K562 (cell line): ENCODE measurements at regions not wholly inside any gene's neighbourhood (a gene's known extent, or its start where the extent isn't known, plus 50 kb on each side); places are given as distances from the start of the nearest gene placed in this dataset.

ENCODE experiments used
- BRD4 ChIP-seq: fragments of 200-600 bp; sonication (generic); IDR thresholded peaks from 2 replicates; pipeline ENCODE4 v1.6.1; 2017; ENCODE audit warnings: inconsistent platforms
- DEAF1 ChIP-seq: fragments of 450-650 bp; formaldehyde crosslinking; IDR thresholded peaks from 2 replicates; pipeline ENCODE4 v1.4.0; 2020; ENCODE audit warnings: mild to moderate bottlenecking, moderate library complexity
- DIDO1 ChIP-seq: fragments of 450-650 bp; IDR thresholded peaks from 2 replicates; pipeline ENCODE4 v1.6.1; 2016; ENCODE audit warnings: low read depth, missing biosample characterization, missing genetic modification characterization
- HOXB6 ChIP-seq: fragments of 250-450 bp; sonication (Bioruptor Pico); IDR thresholded peaks from 2 replicates; pipeline ENCODE4 v1.5.1; 2022; ENCODE audit warnings: mild to moderate bottlenecking, borderline replicate concordance
- KAT2B ChIP-seq: IDR thresholded peaks from one replicate; pipeline ENCODE4 v1.6.1; 2012; ENCODE audit warnings: low read depth, mild to moderate bottlenecking, control low read depth, inconsistent platforms, low read length, moderate library complexity
- MXI1 ChIP-seq: IDR thresholded peaks from 2 replicates; pipeline ENCODE4 v1.6.1; 2011; ENCODE audit warnings: low read depth, mild to moderate bottlenecking, improper control_type of control experiment, low read length
- PHB2 ChIP-seq: fragments of 450-650 bp; IDR thresholded peaks from 2 replicates; pipeline ENCODE4 v1.6.1; 2017; ENCODE audit warnings: low read depth
- REST ChIP-seq, 2 experiments: fragments of 450-650 bp; formaldehyde crosslinking in 1 of 2; IDR thresholded peaks; 2 replicates each; pipeline versions ENCODE4 v1.4.0 to v1.6.1; 2014 to 2020; ENCODE audit warnings: mild to moderate bottlenecking in 2 of 2, borderline replicate concordance in 1 of 2, low read depth in 1 of 2
- TBP ChIP-seq: optimal IDR thresholded peaks from 2 replicates; pipeline ENCODE3; 2011; ENCODE audit warnings: low read depth, low read length, improper control_type of control experiment
- TRIM24 ChIP-seq, 2 experiments: fragments of 450-650 bp; IDR thresholded peaks; 2 replicates each; pipeline ENCODE4 v1.6.1; 2016
- ZNF146 ChIP-seq: IDR thresholded peaks from one replicate; pipeline ENCODE4 v1.6.1; 2018; ENCODE audit warnings: missing compliant biosample characterization; ENCODE audit not compliant: unreplicated experiment
- ZNF436 ChIP-seq: fragments of 250-450, 450-650 bp; sonication (Bioruptor Pico); formaldehyde crosslinking; IDR thresholded peaks from 2 replicates; pipeline ENCODE4 v1.7.0; 2020; ENCODE audit warnings: mild to moderate bottlenecking
- TF ChIP-seq, protein P1 (sequence below): fragments of 450-650 bp; IDR thresholded peaks from 2 replicates; pipeline ENCODE4 v1.6.1; 2018; ENCODE audit warnings: mild to moderate bottlenecking, low read depth; ENCODE audit not compliant: partially characterized antibody

DNA sequence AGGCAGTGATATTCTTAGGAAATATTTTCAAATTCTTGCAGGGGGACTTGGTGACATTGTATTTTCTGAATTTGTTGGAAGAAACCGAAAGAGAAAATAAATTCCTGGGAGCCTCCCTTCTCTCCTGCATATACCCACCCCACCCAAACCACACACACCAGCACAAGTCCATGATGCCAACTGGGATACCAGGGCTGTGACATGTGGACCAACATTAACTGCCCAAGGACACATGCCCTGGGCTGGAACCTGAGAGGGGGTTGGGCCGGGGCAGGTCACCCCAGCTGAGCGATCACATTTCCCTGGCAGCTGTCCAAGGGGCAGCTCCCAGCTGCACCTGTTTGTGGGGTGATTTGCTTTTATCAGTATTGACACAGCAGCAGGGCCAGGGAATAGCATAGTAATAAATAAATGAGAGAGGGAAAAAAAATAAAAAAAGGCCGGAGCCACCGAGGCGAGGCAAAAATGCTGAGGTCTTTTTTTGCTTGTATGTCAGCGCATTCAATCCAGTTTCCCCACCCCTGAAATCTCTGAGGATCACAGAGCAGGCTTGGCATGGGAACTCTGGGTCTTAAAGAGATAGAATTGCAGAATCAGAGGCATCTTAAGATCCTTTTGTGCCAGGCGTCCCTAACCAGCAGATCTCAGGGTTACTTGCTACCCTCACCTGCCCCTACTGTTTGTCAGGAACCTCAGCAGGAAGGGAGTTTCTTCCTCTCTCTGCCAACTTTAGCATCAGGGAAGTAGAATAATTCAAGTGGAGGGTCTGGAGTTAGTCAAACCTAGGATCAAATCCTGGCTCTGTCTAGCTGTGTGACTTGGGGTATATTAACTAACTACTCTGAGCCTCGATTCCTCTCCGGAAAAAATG, 66.5 kb upstream of the PIM1 start (continued):
- TF ChIP-seq DEAF1 (CRISPR knock-in tag) (peak; percentile 25; the same call in 1 of the 2 replicates), TRIM24 (IDR thresholded peaks at IDR 0.05) (peak; percentile 93 to 96), REST (IDR thresholded peaks at IDR 0.05; ENCODE audit: borderline replicate concordance) (peak; percentile 51; the same call in 1 of the 2 replicates), REST (CRISPR knock-in tag; IDR thresholded peaks at IDR 0.05; ENCODE audit: low read depth) (no peak), BRD4 (no peak), ZNF436 (CRISPR knock-in tag) (no peak), TBP (no peak), MXI1 (peak; percentile 58), ZNF146 (CRISPR knock-in tag) (no peak), KAT2B (no peak), PHB2 (peak; percentile 92), HOXB6 (CRISPR knock-in tag) (no peak), DIDO1 (tag) (no peak)
- TF ChIP-seq, protein P1, sequence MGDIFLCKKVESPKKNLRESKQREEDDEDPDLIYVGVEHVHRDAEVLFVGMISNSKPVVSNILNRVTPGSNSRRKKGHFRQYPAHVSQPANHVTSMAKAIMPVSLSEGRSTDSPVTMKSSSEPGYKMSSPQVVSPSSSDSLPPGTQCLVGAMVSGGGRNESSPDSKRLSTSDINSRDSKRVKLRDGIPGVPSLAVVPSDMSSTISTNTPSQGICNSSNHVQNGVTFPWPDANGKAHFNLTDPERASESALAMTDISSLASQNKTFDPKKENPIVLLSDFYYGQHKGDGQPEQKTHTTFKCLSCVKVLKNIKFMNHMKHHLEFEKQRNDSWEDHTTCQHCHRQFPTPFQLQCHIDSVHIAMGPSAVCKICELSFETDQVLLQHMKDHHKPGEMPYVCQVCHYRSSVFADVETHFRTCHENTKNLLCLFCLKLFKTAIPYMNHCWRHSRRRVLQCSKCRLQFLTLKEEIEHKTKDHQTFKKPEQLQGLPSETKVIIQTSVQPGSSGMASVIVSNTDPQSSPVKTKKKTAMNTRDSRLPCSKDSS: no peak
